K562 (cell line): ENCODE measurements at regions not wholly inside any gene's neighbourhood (a gene's known extent, or its start where the extent isn't known, plus 50 kb on each side); places are given as distances from the start of the nearest gene placed in this dataset.

Source experiments
- EZH2 ChIP-seq: IDR thresholded peaks from 2 replicates; pipeline ENCODE4 v1.6.1; 2012; ENCODE audit warnings: low read depth, mild to moderate bottlenecking, inconsistent platforms, low read length, borderline replicate concordance
- FOXJ3 ChIP-seq: sonication (generic); formaldehyde crosslinking; IDR thresholded peaks from 2 replicates; pipeline ENCODE4 v1.4.0; 2020; ENCODE audit warnings: mild to moderate bottlenecking, missing genetic modification reagents
- GMEB1 ChIP-seq: fragments of 250-450 bp; sonication (Bioruptor Pico); IDR thresholded peaks from 2 replicates; pipeline ENCODE4 v1.4.0; 2020; ENCODE audit warnings: mild to moderate bottlenecking
- MYC ChIP-seq, 2 experiments: fragments of 250-450 bp in 1 of 2; sonication (Bioruptor Pico) in 1 of 2; IDR thresholded peaks; 2 replicates each; pipeline versions ENCODE4 v1.5.1 to v1.6.1; 2012 to 2021; ENCODE audit warnings: low read depth in 2 of 2, borderline replicate concordance in 1 of 2, improper control_type of control experiment in 1 of 2, low read length in 1 of 2, mild to moderate bottlenecking in 1 of 2, moderate library complexity in 1 of 2
- PBX2 ChIP-seq, 2 experiments: IDR thresholded peaks in 1 of 2; conservative IDR thresholded peaks in 1 of 2; 2 replicates each; pipeline ENCODE4 v1.6.1; 2016; ENCODE audit warnings: low read depth in 2 of 2, mild to moderate bottlenecking in 1 of 2, missing compliant biosample characterization in 1 of 2, missing genetic modification characterization in 1 of 2, moderate library complexity in 1 of 2
- SMARCA5 ChIP-seq: fragments of 450-650 bp; IDR thresholded peaks from 2 replicates; pipeline ENCODE4 v1.6.1; 2016
- TFE3 ChIP-seq: fragments of 450-650 bp; formaldehyde crosslinking; IDR thresholded peaks from 2 replicates; pipeline ENCODE4 v1.4.0; 2020; ENCODE audit warnings: mild to moderate bottlenecking, mixed read lengths
- TGIF2 ChIP-seq: sonication (generic); formaldehyde crosslinking; IDR thresholded peaks from 2 replicates; pipeline ENCODE4 v1.8.1; 2022; ENCODE audit warnings: mild to moderate bottlenecking, missing genetic modification reagents, moderate library complexity
- ZBTB2 ChIP-seq: fragments of 450-650 bp; IDR thresholded peaks from 2 replicates; pipeline ENCODE4 v1.6.1; 2016; ENCODE audit warnings: antibody characterized with exemption
- ZFP91 ChIP-seq: sonication (generic); formaldehyde crosslinking; IDR thresholded peaks from 2 replicates; pipeline ENCODE4 v1.8.0; 2022; ENCODE audit warnings: mild to moderate bottlenecking, missing genetic modification reagents
- ZNF133 ChIP-seq: fragments of 250-450 bp; sonication (Bioruptor Pico); IDR thresholded peaks from 2 replicates; pipeline ENCODE4 v1.4.0; 2020; ENCODE audit warnings: mild to moderate bottlenecking
- ZNF23 ChIP-seq: fragments of 250-450 bp; sonication (Bioruptor Pico); IDR thresholded peaks from 2 replicates; pipeline ENCODE4 v1.4.0; 2020; ENCODE audit warnings: mild to moderate bottlenecking

- TF ChIP-seq PBX2 (CRISPR knock-in tag; IDR thresholded peaks at IDR 0.05; ENCODE audit: low read depth) (no peak), PBX2 (tag; conservative IDR thresholded peaks at IDR 0.05; ENCODE audit: low read depth) (no peak), SMARCA5 (no peak), TGIF2 (CRISPR knock-in tag) (no peak), TFE3 (CRISPR knock-in tag) (no peak), ZBTB2 (no peak), ZNF133 (CRISPR knock-in tag) (no peak), ZFP91 (CRISPR knock-in tag) (no peak), FOXJ3 (CRISPR knock-in tag) (no peak), GMEB1 (CRISPR knock-in tag) (no peak), ZNF23 (CRISPR knock-in tag) (no peak), EZH2 (no peak), MYC (IDR thresholded peaks at IDR 0.05; ENCODE audit: low read depth, low read length) (no peak), MYC (CRISPR knock-in tag; IDR thresholded peaks at IDR 0.05; ENCODE audit: borderline replicate concordance, low read depth) (no peak)
Observed at GRCh38 chr2:104428155-104428554, 425.8 kb upstream of the POU3F3 start (continued).
